ENCODE measurements at regions not wholly inside any gene's neighbourhood (a gene's known extent, or its start where the extent isn't known, plus 50 kb on each side); places are given as distances from the start of the nearest gene placed in this dataset.
A peak's percentile ranks its signal among the peaks of the same experiment; 100 is the strongest.
"Not testable (repeated sequence)": the region's sequence is repeated elsewhere in the genome, so short reads cannot be mapped to it uniquely, and the experiment has no call there.

DNA sequence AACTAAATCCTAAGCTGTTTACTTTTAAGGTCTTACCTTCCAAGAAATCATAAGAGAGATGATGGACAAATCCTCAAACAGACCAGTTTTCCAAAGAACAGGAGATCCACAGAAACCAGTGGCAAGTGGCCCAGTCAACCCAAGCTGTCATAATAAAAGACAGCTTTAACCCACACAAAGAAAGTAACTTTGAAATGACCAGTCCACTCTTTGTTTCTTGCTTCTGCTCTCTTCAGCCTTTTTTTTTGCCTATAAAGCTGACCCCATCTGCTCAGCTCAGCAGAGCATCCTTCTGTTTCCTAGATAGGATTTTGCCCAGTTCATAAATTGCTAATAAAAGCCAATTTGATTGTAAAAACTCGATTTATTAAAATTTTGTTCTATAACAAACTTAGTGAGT lies 299.4 kb downstream of the OXSM start:
- in situ Hi-C loops (cut with HindIII; ENCODE audit: low pct_unique_long_range_greater_than_20kb, low sequenced_read_pairs) = no loop called here
- no peak for DNase-seq (ENCODE audit: low read depth)

DNA sequence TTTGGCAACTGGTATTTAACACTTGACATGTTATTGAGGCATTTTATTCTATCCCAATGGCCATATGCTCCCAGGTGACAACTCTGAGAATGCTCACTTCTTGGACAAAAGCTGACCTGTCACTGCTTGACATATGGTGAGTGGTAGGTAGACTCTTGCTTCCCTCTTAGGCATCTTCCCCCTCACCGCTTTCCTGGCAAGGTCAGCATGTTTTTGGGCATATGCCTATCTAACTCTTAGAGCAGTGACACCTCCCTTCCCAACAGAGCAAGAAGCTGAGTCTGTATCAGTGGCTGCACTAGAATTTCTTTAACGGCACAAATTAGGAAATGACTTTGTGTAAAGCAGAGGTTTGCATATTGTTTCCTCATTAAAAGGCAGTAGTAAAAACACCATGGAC lies 300.7 kb downstream of the OXSM start:
- DNase-seq (ENCODE audit: low read depth) = no peak
- in situ Hi-C loops (cut with HindIII; ENCODE audit: low pct_unique_long_range_greater_than_20kb, low sequenced_read_pairs) = no loop called here

DNA sequence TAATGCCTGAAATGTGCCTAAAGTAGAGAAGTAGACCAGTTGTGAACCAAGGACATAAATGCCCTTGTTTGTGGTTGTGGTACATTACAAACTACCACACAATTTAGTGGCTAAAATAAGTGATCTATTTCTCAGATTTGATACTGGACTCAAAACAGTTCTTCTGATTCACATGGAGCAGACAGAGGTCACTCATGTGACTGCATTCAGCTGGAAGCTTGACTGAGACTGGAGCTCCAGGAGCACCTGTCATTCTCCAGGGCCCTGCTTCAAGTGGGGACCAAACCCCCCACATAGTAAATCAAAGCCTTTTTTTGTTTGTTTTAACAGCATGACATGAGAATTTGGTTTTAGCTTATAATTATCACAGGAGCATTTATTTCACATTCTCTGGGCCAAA lies 301.2 kb downstream of the OXSM start:
- DNase-seq (ENCODE audit: low read depth) = no peak
- in situ Hi-C loops (cut with HindIII; ENCODE audit: low pct_unique_long_range_greater_than_20kb, low sequenced_read_pairs) = no loop called here

DNA sequence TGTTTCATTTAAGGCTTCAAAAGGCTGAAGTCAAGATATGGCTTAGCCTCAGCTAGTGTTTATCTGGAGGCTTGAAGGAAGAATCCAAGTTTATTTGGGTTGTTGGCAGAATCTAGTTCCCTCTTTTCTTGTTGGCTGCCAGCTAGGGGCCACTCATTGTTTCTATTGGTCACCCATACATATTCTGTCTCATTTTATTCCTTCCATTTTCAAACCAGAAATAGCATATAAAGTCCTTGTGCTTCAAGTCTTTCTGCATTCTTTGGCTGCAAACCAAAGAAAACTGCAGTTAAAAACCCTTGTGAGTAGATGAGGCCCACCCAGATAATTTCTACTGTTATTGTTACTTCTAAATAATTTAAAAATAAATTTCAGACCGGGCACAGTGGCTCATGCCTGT lies 301.7 kb downstream of the OXSM start:
- DNase-seq (ENCODE audit: low read depth) = no peak
- in situ Hi-C loops (cut with HindIII; ENCODE audit: low pct_unique_long_range_greater_than_20kb, low sequenced_read_pairs) = no loop called here

DNA sequence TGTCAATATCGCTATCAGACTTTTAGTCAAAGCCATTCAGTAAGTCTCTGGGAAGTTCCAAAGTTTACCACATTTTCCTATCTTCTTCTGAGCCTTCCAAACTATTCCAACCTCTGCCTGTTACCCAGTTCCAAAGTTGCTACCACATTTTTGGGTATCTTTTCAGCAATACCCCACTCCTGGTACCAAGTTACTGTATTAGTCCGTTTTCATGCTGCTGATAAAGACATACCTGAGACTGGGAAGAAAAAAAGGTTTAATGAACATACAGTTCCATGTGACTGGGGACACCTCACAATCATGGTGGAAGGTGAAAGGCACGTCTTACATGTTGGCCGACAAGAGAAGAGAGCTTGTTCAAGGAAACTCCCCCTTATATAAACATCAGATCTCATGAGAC lies 307.2 kb downstream of the OXSM start:
- in situ Hi-C loops (cut with HindIII; ENCODE audit: low pct_unique_long_range_greater_than_20kb, low sequenced_read_pairs); DNase-seq (ENCODE audit: low read depth): not testable (repeated sequence)

DNA sequence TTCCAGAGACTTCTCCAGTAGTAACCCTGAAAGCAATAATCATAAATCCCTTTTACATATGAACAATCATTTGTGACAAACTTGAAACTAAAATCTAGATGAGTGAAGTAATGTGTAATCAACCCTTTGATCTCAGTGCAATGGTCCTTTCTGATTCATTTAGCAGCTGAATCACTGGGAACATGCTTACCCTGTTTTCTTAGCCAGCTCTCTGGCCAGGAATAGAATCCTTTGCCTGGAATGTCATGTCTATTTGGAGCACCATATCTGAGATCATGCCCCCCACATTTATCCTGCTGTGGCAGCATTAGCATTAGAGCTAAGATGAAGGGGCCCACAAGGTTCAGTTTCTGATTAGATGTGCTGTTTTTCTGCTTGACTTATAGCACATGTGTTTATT lies 309.8 kb downstream of the OXSM start:
- in situ Hi-C loops (cut with HindIII; ENCODE audit: low pct_unique_long_range_greater_than_20kb, low sequenced_read_pairs) = no loop called here
- DNase-seq (ENCODE audit: low read depth) = peak; percentile 66

DNA sequence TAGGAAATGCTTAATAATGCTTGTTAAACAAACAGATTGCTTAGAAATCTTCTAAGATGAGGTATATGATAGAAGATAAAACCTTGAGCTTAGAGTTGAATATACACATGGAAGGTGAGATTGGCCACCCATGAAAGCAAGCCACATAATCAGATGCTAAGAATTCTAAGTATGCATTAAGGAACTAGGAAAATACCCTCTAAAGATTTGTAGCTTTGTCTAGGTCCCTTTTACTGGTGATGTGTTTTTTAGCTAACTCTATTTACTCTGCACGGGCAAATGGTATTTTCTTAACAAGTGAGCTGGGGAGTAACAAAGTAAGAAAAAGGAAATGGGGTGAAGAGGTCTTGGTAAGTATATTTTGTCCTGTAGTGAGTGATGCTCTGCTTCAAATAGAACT lies 310.3 kb downstream of the OXSM start:
- peak; percentile 70 for DNase-seq (ENCODE audit: low read depth)
- in situ Hi-C loops (cut with HindIII; ENCODE audit: low pct_unique_long_range_greater_than_20kb, low sequenced_read_pairs) = no loop called here

DNA sequence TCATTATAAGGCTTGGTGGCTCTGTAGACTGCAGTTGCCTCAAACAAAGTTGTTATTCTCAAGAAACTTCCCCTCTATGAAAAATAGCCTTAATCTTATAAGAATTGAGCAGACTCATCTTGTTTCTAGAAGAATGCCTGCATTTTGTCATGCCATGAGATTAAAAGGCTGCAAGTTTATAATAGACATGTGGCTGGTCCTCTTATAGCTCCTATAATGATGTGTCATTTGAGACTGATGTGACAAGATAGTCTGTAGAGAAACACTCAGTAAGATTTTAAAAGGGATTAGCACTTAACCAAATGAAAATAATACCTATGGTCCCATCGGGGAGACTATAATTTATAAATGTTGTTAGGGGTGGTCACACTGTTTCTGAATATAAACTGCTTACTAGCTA lies 312.5 kb downstream of the OXSM start:
- in situ Hi-C loops (cut with HindIII; ENCODE audit: low pct_unique_long_range_greater_than_20kb, low sequenced_read_pairs) = no loop called here
- DNase-seq (ENCODE audit: low read depth) = no peak

DNA sequence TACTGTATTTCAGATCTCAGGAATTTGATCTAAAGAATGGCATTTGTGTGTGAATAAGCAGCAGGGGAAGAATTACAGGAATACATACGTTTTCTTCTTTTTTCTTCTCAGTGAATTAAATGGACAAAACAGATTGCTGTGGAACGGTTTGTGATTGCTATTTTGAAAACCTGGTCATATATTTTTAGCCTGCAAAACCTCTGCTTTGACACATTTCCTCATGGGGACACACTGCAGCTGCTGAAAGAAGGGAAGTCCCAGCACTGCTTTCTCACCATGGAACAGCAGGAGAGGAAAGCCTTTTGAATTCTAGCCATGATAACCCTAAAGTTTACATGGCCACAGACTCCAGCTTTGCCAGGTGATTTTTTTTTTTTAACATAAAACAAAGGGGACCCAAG lies 315.0 kb downstream of the OXSM start:
- DNase-seq (ENCODE audit: low read depth) = no peak
- in situ Hi-C loops (cut with HindIII; ENCODE audit: low pct_unique_long_range_greater_than_20kb, low sequenced_read_pairs) = no loop called here

DNA sequence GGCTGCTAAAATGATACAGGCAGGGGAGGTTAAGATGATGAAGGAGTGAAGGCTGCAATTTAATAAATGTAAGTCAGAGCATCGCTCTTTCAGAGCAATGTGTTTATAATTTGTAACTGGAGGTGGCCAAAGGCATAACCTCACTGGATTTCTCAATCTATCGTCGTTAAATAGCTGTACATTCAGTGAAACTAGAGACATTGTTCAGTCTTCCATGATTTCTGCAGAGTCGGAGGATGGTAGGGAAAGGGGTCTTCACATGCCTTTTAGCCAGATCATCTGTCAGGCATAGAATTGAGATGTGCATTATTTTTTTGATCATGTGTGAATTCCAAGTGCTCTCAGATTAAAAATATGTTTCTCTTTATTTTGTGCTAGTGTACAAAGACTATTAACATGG lies 315.4 kb downstream of the OXSM start:
- DNase-seq (ENCODE audit: low read depth) = no peak
- in situ Hi-C loops (cut with HindIII; ENCODE audit: low pct_unique_long_range_greater_than_20kb, low sequenced_read_pairs) = no loop called here

DNA sequence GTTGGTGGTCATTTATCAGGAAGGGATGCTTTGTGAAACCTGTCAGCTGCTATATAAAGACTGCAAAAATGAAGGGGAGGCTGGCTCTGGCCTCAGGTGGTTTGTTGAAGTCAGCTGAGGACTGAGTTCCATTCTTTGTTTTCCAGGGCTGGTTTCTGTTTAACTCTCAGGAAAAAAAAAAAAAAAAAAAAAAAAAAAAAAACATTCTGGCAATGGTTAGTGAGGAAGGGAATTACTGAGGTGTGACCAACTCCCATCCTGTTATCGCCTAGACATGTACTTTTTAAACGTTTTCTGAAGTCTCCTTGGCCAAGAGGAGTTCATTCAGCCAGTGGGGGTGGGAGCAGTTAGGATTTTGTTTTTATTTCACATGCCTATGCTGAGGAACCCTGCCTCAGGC lies 316.3 kb downstream of the OXSM start:
- DNase-seq (ENCODE audit: low read depth) = peak; percentile 97

DNA sequence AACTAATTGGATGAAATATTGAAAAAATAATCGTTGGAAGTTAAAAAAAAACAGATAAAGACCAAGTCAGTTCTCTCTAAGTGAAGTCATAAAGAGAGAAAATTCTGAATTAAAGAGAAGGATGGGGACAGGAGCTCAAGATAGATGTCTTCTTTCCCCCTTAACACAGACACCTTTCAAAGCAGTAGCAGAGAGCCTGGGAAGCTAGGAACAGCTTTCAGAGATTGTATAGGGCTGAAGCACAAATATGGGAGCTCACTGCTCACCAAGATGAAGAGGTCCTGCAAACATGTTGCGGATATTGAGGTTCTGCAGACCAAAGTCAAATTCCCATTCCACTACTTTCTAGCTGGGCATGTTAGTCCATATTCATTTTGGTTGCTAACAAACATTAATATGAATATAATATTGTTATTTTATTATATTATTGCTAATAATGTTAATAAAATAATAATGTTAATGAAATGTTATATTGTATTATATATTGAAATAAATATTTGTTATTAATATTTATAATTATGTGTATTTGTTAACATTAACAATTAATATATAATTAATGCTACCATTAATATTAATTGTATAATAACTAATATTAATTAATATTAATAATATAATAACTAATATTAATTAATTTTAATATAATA lies 319.1 kb downstream of the OXSM start:
- in situ Hi-C loops (cut with HindIII; ENCODE audit: low pct_unique_long_range_greater_than_20kb, low sequenced_read_pairs) = no loop called here
- DNase-seq (ENCODE audit: low read depth) = no peak

More for the DNA sequence above, 316.3 kb downstream of the OXSM start:
- in situ Hi-C loops (cut with HindIII; ENCODE audit: low pct_unique_long_range_greater_than_20kb, low sequenced_read_pairs) = no loop called here

DNA sequence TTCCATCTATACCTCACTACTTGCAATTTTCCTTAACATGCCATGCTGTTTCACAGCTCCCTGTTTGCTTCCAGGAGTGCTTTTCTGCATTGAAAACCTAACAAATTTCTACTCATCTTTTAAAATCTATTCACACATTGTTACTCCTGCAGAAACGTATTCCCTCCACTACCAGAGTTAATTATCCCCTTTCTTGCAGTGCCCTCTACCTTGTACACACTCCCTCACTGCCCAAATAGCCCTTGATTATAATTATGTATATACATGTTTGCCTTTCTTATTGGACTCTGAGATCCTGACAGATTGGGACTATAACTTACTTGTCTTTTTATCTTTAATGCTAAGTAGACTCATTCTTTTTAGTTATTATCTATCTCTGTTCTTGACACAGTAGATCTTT lies 325.0 kb downstream of the OXSM start:
- DNase-seq (ENCODE audit: low read depth) = no peak
- in situ Hi-C loops (cut with HindIII; ENCODE audit: low pct_unique_long_range_greater_than_20kb, low sequenced_read_pairs) = no loop called here

DNA sequence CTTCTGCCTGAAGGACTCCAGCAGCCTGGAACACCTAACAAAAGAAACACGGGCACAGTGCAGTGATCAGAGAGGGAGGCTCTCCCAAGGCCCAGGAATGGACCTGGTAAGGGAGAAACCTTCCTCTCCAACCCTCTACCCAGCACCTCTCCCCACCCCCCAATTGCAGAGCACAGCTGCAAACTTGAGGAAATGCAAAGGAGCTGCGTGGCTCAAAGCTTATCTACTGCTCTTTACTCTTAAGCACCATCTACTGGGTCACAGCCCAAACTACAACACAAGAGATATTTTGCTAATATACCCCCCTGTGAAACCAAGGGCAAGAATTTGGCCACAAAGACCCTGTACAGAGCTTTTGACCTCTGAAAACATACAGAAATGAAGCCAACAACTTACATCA lies 328.3 kb downstream of the OXSM start:
- DNase-seq (ENCODE audit: low read depth) = no peak
- in situ Hi-C loops (cut with HindIII; ENCODE audit: low pct_unique_long_range_greater_than_20kb, low sequenced_read_pairs) = no loop called here

DNA sequence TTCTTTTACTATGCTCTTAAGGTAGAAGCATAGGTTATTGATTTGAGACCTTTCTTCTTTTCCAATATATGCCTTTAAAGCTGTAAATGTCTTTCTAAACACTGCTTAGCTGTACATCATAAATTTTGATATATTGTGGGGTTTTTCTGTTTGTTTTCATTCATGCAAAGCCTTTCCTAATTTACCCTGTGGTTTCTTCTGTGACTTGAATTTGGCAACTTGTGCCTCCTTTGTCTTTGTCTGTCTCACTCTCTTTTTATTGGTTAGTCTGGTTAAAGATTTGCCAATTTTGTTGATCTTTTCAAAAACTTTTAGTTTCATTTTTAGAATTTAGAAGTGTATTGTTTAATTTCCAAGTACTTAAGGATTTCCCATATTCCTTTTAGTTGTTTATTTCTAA lies 343.1 kb downstream of the OXSM start:
- in situ Hi-C loops (cut with HindIII; ENCODE audit: low pct_unique_long_range_greater_than_20kb, low sequenced_read_pairs) = no loop called here
- peak; percentile 3 for DNase-seq (ENCODE audit: low read depth)

DNA sequence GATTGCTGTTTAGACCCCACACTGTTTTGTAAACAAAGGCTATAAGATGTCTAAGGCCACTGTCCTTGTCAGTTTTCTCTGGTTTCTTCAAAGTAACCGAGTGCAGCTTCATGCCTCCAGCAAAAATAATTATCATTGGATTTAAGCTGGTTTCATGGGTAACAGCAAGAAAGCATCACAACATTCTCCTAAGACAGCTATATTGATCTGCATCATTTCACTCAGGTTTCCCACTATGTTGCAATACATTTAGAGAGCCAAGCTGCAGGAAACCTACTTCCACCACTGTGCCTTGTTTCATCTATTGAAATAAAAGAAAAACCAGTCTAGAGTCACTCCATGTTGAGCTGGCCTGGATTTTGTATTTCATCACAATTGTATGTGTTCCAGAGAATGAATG lies 351.4 kb downstream of the OXSM start:
- in situ Hi-C loops (cut with HindIII; ENCODE audit: low pct_unique_long_range_greater_than_20kb, low sequenced_read_pairs) = no loop called here
- DNase-seq (ENCODE audit: low read depth) = no peak

DNA sequence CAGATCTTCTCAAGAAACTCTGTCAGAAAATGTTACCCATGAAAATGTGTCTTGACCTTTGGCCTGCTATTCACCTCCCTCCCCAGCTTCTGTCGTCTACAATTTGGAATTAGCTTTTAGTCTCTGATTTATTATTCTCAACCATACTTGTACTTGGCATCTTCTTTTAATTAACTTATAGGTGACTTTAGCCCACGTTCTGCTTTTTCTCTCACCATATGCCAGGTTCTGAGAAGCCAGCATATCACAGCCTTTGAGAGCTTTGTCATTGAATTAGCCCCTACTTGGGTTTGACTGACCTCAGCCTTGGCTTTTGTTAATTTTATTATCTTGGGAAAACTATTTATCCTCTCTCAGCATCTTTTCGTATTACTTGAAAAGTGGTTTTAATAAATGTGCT lies 355.9 kb downstream of the OXSM start:
- in situ Hi-C loops (cut with HindIII; ENCODE audit: low pct_unique_long_range_greater_than_20kb, low sequenced_read_pairs) = no loop called here
- no peak for DNase-seq (ENCODE audit: low read depth)

DNA sequence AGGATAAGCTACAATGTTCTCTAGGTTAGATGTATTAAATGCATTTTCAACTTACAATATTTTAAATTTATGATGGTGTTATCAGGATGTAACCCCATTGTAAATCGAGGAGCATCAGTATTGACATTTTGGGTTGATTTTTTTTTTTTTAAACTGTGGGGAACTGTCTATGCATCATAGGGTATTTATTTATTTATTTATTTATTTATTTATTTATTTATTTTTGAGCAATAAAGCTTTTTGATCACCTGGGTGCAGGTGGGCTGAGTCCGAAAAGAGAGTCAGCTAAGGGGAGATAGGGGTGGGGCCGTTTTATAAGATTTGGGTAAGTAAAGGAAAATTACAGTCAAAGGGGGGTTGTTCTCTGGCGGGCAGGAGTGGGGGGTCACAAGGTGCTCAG lies 367.5 kb downstream of the OXSM start:
- in situ Hi-C loops (cut with HindIII; ENCODE audit: low pct_unique_long_range_greater_than_20kb, low sequenced_read_pairs); DNase-seq (ENCODE audit: low read depth): not testable (repeated sequence)

DNA sequence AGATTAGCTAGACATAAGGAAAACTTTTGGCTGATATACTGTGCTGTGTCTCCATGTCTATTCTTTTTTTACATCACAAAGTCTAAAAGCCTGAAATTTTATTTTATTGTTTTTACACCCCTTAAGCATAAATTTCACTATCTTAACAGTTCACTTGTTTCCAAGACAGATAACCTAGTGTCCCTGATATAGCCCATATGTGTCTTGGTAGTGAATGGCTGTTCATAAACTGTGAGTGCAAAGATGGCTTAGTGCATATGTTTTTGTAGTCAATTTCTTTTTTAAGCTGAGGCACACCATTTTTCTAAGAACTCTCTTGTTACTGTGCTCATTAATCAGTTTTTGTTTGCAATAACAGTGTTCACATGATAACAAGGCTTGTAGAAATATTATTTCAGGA lies 381.1 kb downstream of the OXSM start:
- no peak for DNase-seq (ENCODE audit: low read depth)
- in situ Hi-C loops (cut with HindIII; ENCODE audit: low pct_unique_long_range_greater_than_20kb, low sequenced_read_pairs) = no loop called here

DNA sequence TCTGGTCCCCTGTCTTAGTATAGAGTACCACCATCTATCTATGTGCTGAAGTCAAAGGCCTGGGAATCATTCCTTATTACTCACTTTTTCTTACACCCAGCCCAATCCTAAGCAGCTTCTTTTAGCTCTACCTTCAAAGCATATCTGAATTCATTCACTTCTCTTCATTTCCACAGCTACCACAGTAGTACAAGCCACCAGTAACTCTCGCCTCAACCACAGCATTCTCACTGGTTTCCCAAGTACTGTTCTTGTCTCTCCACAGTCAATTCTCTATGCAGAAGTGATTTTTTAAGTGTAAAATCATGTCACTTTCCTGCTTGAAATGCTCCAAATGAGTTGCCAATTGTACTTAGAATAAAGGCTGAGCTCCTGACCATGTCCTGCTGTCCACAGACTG lies 401.7 kb downstream of the OXSM start:
- in situ Hi-C loops (cut with HindIII; ENCODE audit: low pct_unique_long_range_greater_than_20kb, low sequenced_read_pairs) = no loop called here
- DNase-seq (ENCODE audit: low read depth) = no peak

DNA sequence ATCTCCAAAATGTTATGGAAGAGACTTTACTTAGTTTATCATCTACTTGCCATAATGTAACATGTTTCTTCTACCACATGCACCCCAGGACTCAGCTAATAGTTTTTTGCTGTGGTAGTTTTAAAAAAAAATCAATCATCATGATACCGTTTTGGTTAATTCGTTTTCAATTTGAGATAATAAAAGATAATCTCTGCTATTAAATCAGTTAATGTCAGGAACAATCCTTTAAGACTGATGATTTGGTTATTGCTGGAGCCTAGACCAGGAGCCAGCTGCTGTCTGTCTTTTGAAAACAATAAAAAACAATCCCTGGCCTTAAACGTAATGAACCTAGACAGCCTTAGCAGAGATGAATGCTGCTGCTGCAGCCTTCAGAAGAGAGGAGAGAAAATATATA lies 403.7 kb downstream of the OXSM start:
- DNase-seq (ENCODE audit: low read depth) = no peak
- in situ Hi-C loops (cut with HindIII; ENCODE audit: low pct_unique_long_range_greater_than_20kb, low sequenced_read_pairs) = no loop called here
